Midbrain (tissue), 1 donor: ENCODE measurements at regions not wholly inside any gene's neighbourhood (a gene's known extent, or its start where the extent isn't known, plus 50 kb on each side); places are given as distances from the start of the nearest gene placed in this dataset.
"Not testable (repeated sequence)": the region's sequence is repeated elsewhere in the genome, so short reads cannot be mapped to it uniquely, and the experiment has no call there.

ENCODE experiments used
- DNase-seq: peaks from one replicate; lab custom pipeline; 2025; lab: John Stamatoyannopoulos, UW

DNA sequence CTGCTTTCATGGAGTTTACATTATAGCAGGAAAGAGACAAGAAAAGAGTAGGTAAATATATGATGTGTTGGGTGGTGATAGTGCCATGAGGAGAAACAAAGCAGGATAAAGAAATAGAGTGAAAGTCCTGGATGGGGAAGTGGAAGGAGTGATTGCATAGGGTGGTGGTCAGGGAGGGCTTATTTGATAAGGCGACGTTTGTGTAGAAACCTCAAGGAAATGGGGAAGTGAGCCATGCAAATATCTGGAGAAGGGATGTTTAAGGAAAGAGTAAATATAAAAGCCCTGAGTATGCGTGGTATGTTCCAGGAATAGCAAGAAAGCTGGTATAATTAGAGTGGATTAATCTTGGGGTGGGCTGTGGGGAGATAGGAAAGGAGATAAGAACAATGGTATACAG, 134.7 kb upstream of the SV2C start:
- no peak for DNase-seq

DNA sequence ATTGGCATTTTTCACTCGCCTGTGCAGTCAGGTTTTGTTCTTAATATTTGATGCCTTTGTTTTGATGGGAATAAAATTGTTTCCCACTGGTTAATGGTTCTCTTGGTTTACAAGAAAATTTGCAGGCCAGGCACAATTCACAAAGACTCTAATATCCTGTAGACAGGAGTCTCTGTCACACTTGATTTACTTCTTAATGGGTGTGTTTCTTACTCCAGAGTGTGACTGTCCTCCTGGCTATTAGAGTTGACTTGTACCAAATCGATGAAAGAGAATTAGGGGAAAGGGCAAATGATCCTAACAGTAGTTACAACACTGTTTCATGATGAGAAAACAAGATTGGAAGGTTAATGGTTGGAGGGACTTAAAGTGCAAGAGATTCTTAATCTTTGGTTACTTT, 142.8 kb upstream of the SV2C start:
- DNase-seq = no peak

DNA sequence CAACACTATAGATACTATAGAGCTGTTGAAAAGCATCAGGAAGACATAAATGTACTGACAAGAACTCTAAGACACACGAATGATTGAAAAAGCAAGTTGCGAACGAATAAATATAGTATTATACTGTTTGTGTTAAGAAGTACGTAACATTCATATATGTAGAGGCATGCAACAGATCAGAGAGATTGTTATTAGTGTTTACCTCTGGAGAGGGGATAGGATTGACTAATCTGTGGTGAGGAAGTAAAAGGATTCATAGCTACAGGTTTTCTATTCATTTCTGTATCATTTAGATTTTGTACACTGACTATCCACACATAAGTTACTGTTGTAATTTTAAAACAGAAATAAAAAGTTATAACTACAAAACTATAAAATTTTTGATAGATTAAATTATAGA, 147.6 kb upstream of the SV2C start:
- DNase-seq = no peak

DNA sequence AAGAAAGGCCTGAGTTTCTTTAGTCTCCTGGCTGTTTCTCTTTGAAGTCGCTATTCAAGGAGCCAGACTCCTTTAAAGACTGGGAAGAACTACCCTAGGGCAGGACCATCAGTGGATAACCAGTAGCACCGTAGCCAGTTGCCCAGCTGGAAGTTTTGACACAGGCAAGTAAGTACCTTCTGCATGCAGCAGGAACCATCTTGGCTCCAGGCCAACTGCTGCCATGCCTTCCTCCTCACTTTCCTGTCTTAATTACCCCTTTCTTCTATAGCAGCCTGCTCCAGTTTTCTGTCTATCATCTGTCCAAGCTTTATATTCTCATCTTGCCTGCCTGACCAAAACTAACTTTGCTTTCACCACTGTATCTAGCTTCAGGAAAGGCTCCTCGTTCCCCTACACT, 149.7 kb upstream of the SV2C start:
- no peak for DNase-seq

DNA sequence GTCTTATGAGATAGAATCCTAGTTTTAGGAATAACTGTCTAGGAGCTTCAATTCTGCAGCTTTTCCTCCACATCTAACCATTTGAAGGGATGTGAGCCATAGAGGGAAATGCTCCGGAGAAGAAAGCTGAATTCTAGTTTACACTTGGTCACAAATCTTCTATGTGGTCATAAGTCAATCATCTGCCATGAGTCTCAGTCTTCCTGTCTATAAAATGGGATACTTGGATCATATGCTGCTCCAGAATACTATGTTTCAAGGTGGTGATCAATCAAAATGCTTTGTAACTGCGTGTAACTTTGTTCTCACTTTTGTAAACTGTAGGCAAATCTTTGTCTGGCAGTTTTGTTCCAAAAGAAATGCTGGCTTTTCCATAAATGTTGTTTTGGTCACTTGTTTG, 152.0 kb upstream of the SV2C start:
- no peak for DNase-seq

DNA sequence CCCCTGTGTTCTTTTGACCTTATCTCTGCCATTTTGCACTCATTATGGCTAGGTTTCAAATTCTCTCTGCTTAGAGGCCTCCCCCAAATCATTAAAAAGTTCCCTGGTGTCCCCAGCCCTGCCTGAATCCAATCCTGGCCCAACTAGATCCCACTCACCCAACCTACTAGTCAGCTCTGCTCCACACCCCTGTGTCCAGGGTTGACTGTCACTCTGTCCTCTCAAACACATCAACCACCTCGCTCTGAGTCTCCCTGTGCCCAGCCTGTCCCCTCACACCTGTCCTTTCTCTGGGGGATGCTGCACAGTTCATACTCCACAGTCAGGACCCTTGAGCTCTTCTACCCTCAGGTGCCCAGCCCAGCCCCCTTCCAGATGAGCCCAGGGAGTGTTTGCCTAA, 154.2 kb upstream of the SV2C start:
- DNase-seq = no peak

DNA sequence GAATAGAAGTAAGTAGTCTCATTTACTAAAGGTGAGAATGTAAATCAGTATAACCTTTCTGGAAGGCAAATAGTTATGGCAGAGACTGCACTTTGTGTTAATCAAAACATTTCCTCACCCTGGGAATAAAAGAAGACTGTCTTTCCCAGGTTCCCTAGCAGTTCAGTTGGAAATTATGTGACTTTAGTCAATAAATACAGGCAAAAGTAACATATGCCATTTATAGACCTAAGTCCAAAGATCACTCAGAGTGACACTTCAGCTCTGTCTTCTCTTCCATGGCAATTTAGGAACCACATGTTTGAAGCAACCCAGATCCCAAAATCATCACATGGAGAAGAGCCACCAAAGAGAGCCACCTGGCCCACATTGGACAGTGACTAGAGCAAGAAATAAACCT, 160.7 kb upstream of the SV2C start:
- no peak for DNase-seq

DNA sequence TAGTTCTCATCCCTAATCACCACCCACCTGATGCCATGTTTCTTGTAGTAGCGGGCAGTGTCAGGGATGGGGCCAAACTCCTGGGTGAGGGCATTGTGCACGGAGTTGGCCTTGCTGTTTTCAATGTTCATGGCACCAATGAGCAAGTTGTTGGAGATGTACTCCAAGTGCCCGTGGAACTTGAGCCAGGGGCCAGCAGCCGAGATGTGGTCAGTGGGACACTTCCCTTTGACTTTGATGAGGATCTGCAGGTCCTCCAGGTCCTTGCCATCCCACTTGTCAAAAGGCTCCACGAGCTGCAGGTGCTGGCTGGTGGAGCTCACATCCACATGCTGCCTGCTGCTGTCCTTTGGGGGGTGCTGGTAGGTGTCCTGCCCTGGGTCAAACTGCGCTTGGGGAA, 162.2 kb upstream of the SV2C start:
- DNase-seq = no peak

DNA sequence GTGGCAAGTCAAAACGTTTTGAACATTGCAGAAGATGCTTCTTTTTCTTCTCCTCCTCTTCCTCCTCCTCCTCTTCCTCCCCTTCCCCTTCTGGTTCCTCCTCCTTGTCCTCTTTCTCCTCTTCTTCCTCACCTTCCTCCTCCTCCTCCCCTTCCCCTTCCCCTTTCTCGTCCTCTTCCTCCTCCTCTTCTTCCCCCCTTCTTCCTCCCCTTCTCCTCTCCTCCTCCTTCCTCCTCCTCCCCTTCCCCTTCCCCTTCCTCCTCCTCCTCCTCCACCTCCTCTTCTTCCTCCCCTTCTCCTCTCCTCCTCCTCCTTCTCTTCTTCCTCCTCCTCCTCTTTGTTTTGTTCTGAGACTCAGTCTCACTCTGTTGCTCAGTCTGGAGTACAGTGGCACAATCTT, 167.0 kb upstream of the SV2C start:
- no peak for DNase-seq

DNA sequence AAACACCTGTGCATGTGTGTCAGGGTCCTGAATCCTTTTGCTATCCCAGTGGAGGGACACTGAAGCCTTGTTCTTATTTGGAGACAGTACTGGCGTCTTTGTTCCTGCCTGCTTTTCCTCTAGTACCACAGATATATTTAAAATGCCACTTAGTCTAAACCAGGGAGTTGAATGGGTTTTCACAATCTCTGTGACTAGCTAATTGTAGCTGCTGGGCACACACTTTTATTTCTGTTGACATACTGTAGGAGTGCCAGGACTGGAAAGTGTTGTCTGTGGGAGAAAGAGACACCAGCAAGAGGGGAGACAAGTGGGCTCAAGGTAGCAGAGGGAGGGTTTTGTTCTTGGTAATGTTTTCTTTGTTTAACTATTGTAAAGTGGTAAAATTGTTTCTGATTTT, 174.0 kb upstream of the SV2C start:
- no peak for DNase-seq

DNA sequence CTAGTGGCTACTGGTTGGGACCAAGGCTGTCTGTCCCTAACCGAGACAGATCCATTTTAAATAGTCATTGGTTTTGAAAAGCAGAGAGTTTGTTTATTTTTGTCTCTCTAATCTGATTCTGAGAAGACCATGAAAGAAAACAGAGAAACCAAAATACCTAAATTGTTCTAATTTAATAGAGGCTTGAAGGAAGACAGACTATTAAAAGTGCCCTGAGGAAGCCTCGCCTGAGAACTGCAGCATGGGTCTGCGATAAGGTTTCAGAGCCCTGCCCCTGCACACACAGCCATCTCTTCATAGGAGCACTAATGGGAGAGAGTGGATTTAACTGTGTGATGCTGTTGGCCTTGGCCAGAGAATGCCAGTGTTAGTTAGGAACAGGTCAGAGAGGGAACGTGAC, 175.5 kb upstream of the SV2C start:
- DNase-seq = no peak

DNA sequence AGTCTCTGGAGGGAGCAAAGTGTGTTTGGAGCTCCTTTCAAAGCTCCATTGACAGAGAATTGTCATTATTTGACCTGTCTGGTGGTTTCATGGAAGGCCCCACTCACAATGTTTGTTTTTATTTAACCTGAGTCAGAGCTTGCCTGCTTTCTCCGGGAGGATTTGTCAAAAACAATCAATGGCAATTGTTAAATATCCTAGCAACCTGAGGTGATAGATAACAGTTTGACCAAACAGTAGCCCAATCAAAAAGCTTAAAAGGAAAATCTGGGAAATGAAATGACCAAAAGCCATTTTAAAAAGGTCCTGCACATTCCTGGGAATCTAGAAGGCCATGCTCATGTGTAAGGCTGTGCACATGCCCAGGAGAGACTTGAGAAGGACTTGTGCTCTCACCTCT, 177.2 kb upstream of the POC5 start:
- no peak for DNase-seq

DNA sequence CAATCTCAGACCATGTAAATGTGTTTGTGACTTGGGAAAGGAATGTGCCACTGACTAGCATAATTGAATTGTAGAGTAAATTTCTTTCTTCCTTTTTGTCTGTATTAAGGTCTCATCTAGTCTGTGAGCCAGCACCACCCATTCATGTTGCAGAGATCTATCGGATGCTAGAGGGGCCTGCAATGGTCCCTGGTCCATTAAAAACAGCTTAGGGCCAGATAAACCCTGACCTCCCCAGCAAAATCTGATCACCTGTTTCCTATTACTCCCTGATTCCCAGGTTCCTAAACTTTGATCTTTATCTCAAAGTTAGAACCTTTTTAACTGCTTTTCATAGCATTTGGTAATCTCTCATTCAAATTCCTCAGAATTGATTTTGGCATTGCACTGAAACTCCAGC, 174.5 kb upstream of the POC5 start:
- no peak for DNase-seq

DNA sequence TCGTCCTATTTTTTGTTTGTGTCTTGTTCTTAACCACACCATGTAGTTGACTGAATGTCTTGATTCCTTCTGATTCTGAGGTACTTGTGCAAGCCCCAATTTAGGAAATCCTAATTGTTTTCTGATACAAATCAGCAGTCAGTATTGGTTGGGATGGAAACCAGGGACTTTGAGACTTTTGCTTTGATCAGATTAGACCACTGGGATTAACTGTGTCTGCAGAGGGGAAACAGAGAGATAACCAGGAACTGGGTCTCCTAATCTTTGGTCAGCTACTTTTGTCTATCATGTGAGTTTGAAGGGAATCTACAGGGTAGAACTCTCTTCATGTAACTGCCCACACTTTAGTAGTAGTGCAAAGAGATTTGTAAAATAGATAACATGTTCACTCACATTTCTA, 173.8 kb upstream of the POC5 start:
- DNase-seq = no peak

DNA sequence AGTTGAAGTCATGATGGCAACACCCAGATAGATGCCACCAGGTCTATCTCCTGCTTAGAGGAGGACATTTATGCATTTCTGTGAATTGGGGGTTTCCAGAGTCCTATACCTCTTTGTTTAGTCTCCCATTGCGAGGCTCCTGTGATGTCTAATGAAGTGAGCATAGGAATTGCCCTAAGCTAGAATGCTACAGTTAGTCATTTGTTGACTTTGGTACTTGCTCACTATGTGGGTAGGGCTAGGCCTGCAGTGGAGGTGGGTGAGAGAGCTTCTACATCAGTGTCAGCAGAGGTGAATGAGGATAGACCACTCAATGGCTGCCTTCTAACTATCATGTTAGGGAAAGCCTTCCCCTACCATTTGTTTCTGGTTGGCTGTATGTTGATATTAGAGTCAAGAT, 173.3 kb upstream of the POC5 start:
- no peak for DNase-seq

DNA sequence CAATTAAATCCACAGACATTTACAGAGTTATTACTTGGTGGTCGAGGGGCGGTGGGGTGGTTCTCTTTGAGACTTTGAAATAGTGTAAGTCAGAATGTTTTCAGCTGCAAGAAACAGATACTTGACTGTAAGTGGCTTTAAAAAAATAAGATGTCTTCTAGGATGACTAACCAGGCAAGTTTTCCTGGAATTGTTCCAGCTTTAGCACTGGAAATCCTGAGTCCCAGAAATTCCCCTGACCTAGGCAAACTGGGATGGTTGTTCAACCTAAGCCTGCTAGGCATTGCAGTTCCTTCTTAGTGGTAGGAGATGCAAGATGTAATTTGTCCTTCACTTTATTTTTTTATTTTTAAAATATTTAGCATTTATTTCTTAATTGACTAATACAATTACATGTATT, 169.5 kb upstream of the POC5 start:
- no peak for DNase-seq

DNA sequence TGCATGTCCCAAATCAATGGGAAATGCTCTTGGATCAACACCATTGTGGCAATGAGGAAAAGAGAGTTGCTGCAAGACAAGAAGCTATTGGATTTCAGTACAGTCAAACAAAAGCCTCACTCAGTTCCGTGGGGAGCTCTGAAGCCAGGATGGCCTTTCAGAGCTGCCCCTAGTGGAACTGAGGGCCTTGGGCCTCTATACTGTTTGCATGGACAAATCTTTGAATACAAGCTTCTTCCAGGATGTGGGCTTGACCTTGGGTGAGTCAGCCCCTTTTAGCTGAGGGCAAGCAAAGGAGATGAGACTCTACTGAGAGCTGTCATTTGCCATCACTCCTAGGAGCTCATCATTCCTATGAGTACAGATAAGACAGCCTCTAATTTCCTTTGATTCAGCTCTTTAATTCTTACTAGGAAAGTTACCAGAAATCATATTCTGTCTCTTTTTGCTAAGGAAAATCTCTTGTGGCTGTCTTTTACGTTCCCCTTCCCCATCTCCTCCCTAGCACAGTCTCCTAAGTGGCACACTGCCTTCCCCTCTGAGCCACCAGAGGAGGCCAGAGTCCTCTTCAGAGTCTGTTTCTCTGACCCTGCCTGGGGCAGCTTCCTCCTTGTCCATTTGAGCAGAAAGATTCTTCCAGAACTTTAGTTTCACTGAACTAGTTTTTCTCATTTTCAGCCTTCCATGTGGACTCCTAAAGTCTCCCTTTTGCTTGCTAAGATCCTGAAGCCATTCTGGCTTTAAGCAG, 168.8 kb upstream of the POC5 start:
- DNase-seq = peak; percentile 38

DNA sequence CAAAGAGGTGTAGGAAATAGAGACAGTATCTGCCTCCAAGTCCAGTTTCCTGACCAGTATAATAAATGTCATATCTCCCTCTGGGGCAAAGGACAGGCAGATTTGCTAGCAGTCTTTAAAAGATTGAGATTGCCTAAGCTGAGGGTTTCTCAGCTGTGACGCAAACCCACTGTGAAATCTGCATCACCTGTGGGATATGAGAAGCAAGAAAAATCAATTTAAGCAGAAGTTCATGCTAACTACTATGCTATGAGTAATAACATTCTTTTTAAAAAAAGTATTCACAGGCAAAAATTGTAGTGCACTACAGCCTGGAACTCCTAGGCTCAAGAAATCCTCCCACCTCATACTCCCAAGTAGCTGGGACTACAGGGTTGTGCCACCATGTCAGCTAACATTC, 168.1 kb upstream of the POC5 start:
- no peak for DNase-seq

DNA sequence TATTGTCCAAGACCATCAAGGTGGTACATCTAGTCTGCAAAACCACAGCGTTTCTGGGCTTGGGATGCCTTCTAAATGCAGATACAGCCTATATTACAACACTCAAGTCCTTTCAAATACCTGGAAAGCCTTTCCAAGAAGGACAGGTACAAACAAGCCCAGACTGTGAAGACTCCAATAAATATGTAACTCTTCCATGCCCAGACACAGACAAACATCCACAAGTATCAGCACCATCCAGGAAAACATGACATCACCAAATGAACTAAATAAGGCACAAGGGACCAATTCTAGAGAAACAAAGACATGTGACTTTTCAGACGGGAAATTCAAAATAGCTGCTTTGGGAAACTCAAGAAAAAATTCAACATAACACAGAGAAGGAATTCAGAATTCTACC, 152.7 kb upstream of the POC5 start:
- DNase-seq = no peak

DNA sequence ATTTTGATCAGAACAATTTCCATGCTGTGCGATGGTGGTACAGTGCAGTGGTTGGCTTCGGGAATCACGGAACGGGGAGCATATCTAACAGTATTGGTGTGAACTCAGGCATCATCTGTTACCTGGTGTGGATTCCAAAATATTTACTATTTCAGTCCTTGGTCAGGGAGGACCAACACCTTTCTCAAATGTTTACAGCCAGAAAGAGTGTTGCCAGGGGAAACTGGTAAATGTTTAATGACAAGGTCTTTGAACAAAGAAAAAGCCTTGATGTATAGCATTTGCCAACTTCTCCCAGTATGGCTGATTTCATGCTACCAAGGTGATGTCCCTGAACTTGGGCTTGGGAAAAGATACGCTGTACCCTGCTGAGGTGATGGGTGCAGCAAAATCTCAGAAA, 145.6 kb upstream of the POC5 start:
- no peak for DNase-seq

DNA sequence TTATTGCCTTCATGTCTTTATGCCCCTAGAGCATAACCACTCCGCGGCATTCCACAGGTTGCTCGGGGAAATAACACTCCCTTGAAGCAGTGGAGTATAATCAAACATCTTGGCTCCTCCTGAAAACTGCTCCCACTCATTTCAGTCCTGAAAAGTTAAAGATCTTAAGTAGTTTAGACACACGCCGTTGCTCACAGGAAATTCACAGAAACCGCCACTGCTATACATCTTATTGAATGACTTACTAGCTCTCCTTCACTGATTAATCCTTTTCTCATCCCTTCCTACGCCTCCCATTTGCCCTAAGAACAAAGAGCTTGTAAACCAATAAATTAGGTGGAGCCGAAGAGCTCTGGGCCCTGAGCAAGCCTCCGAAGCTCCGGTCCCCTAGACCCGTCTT, 142.4 kb upstream of the POC5 start:
- DNase-seq = not testable (repeated sequence)

DNA sequence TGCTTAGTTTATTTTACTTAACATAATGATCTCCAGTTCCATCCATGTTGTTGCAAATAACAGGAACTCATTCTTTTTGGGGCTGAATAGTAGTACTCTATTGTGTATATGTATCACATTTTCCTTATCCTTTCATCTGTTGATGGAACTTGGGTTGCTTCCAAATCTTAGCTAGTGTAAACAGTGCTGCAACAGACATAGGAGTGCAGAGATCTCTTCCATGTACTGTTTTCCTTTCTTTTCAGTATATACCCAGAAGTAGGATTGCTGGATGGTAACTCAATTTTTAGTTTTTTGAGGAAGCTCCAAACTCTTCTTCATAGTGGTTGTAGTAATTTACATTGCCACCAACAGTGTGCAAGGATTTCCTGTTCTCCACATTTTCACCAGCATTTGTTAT, 138.8 kb upstream of the POC5 start:
- DNase-seq = no peak

DNA sequence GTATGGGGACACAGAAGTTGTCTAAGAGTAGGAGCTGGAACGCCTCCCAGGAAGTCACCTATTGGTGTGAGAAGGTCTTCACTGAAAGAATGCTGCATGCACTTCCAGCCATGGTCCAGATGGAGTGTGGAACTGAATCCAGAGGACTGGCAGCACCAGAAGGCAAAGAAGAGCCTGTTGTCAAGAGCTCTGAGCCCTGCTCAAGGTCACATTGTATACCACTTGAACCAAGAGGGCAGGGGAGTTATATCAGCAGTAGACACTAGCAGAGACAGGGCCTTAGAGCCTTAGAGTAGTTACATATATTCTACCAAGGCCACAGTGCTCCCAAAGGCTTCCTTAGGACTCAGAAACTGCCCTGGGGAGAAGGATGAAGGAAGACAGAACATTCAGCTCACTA, 130.8 kb upstream of the POC5 start:
- DNase-seq = no peak

DNA sequence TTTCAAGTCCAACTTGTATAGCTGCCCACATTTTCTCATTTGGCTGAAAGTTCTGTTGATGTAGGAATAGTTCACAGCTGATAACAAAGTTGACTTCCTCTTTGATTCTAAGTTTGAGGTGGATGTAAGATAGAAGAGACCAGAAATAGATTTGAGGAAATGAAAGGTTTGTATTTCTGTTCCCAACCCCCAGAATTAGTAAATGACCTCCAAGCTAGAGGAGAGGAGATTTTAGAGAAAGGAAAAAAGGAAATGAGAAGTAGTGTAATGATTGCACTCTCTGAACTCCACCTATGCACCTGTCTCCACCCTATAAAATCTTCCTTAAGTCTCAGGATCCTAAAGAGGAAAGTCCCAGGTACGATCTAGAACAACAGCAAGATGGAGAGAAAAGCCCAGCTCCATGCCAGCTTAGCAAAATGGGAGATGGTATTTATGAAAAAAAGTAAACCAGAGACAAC, 130.4 kb upstream of the POC5 start:
- no peak for DNase-seq

DNA sequence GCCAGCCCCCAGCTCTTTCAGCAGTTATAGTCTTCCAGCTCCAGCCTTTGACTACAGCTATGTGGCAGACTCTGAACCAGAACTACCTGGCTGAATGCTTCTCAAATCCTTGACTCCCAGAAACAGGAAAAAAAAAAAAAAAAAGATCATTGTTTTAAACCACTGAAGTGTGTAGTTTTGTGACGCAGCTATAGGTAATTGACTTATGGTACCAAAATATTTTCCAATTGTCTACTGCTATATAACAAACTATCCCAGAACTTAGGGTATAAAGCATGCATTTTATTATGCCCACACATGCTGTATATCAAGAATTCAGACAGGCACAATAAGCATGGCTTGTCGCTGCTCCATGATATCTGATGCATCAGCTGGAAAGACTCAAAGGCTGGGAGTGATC, 127.1 kb upstream of the POC5 start:
- DNase-seq = no peak
